H1 (cell line): ENCODE measurements at regions not wholly inside any gene's neighbourhood (a gene's known extent, or its start where the extent isn't known, plus 50 kb on each side); places are given as distances from the start of the nearest gene placed in this dataset.

Experiments used
- CBX5 ChIP-seq: fragments of 300-800, 300-1000 bp; sonication (generic); IDR thresholded peaks from 2 replicates; pipeline ENCODE4 v1.7.1; 2016; ENCODE audit warnings: antibody characterized with exemption, low read length, low read depth
- CHD7 ChIP-seq: fragments of 300-600 bp; sonication (generic); IDR thresholded peaks from 2 replicates; pipeline ENCODE4 v1.7.1; 2012; ENCODE audit warnings: low read length, moderate library complexity, mild to moderate bottlenecking, inconsistent platforms; ENCODE audit not compliant: insufficient replicate concordance
- EZH2 ChIP-seq: fragments of 200-600 bp; sonication (generic); IDR thresholded peaks from 2 replicates; pipeline ENCODE4 v1.7.1; 2012; ENCODE audit warnings: low read depth, mild to moderate bottlenecking, moderate library complexity, low read length, inconsistent platforms; ENCODE audit not compliant: severe bottlenecking
- KDM4A ChIP-seq: IDR thresholded peaks from one replicate; pipeline ENCODE4 v1.7.1; 2012; ENCODE audit warnings: low read depth, mild to moderate bottlenecking, moderate library complexity, low read length, inconsistent platforms; ENCODE audit not compliant: severe bottlenecking
- MAX ChIP-seq: IDR thresholded peaks from 2 replicates; pipeline ENCODE4 v1.6.1; 2012; ENCODE audit warnings: inconsistent platforms
- POLR2A ChIP-seq, 2 experiments: IDR thresholded peaks; 1 replicate in 1 of 2; 2 replicates in 1 of 2; pipeline ENCODE4 v1.6.1; 2011; ENCODE audit warnings: low read depth in 2 of 2, low read length in 2 of 2, mild to moderate bottlenecking in 2 of 2; ENCODE audit errors: control extremely low read depth in 1 of 2
- RBBP5 ChIP-seq: IDR thresholded peaks from 2 replicates; pipeline ENCODE4 v1.7.1; 2012; ENCODE audit warnings: low read depth, mild to moderate bottlenecking, inconsistent platforms, low read length, moderate library complexity, borderline replicate concordance
- SP2 ChIP-seq: IDR thresholded peaks from 2 replicates; pipeline ENCODE4 v1.6.1; 2012; ENCODE audit warnings: mild to moderate bottlenecking, low read length, inconsistent platforms
- SP4 ChIP-seq: IDR thresholded peaks from 2 replicates; pipeline ENCODE4 v1.6.1; 2012; ENCODE audit warnings: low read length, inconsistent platforms
- TCF12 ChIP-seq: IDR thresholded peaks from 2 replicates; pipeline ENCODE4 v1.6.1; 2011; ENCODE audit warnings: low read depth, mild to moderate bottlenecking, low read length
- YY1 ChIP-seq: IDR thresholded peaks from 2 replicates; pipeline ENCODE4 v1.6.1; 2011; ENCODE audit warnings: low read depth, mild to moderate bottlenecking, low read length

- TF ChIP-seq CHD7: no peak
- no peak for TF ChIP-seq EZH2
- no peak for TF ChIP-seq RBBP5
- TF ChIP-seq YY1: no peak
- TF ChIP-seq SP2: no peak
- no peak for TF ChIP-seq TCF12
- TF ChIP-seq POLR2A (IDR thresholded peaks at IDR 0.05; ENCODE audit: control extremely low read depth in 1 of 2, low read depth in 2 of 2, low read length in 2 of 2): no peak
- no peak for TF ChIP-seq KDM4A
- no peak for TF ChIP-seq MAX
- TF ChIP-seq CBX5: no peak
- TF ChIP-seq SP4: no peak
Measured at GRCh38 chr21:38671773-38672172, 134.0 kb upstream of the ETS2 start (continued).
